ENCODE measurements at regions not wholly inside any gene's neighbourhood (a gene's known extent, or its start where the extent isn't known, plus 50 kb on each side); places are given as distances from the start of the nearest gene placed in this dataset.

- no peak overlapping the region for H3K4me3 ChIP-seq (ENCODE audit: low read depth, low read length)
- no peak for DNase-seq (ENCODE audit: low read depth)
- TF ChIP-seq, protein P1, sequence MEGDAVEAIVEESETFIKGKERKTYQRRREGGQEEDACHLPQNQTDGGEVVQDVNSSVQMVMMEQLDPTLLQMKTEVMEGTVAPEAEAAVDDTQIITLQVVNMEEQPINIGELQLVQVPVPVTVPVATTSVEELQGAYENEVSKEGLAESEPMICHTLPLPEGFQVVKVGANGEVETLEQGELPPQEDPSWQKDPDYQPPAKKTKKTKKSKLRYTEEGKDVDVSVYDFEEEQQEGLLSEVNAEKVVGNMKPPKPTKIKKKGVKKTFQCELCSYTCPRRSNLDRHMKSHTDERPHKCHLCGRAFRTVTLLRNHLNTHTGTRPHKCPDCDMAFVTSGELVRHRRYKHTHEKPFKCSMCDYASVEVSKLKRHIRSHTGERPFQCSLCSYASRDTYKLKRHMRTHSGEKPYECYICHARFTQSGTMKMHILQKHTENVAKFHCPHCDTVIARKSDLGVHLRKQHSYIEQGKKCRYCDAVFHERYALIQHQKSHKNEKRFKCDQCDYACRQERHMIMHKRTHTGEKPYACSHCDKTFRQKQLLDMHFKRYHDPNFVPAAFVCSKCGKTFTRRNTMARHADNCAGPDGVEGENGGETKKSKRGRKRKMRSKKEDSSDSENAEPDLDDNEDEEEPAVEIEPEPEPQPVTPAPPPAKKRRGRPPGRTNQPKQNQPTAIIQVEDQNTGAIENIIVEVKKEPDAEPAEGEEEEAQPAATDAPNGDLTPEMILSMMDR (IDR thresholded peaks at IDR 0.05; ENCODE audit: insufficient read depth, low read depth, low read length): no peak
Measured at GRCh38 chr17:13087802-13088201, 70.0 kb upstream of the ELAC2 start.

DNA sequence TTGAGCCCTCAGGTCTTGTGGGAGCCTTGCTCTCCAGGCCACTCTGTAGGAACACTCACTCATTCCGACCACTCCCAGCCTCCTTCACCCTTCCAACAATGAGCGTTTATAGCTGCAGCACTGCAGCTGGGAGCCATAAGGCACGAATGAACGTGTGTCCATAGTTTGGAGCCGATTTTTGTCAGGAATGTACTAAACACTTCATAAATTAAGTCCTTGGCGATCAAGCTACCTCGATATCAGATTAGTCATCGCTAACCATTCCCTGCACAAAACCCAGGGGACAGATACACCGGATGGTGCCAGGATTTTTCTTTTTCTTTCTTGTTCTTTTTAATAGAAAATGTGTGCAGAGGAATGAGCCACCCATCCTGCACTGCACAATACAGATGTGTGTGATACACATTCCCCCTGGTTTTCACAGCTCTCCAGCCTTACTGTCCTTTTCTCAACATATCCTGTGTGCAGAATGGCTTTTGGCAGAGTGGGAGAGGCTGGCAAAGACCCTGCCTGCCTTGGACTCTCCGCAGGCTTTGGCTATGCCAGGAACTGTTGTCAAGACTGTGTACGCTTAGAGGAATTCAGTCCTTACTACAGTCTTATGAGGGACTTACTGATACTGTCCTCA lies 68.4 kb upstream of the ELAC2 start:
- no peak overlapping the region for H3K4me3 ChIP-seq (ENCODE audit: low read depth, low read length)
- TF ChIP-seq, protein P1 (IDR thresholded peaks at IDR 0.05; ENCODE audit: insufficient read depth, low read depth, low read length): no peak

GRCh38 chr17:13085578-13085977 lies 67.8 kb upstream of the ELAC2 start:
- H3K4me3 ChIP-seq (ENCODE audit: low read depth, low read length): no peak overlapping the region
- no peak for DNase-seq (ENCODE audit: low read depth)
- TF ChIP-seq, protein P1 (IDR thresholded peaks at IDR 0.05; ENCODE audit: insufficient read depth, low read depth, low read length): no peak

More for the DNA sequence above, 68.4 kb upstream of the ELAC2 start:
- no peak for DNase-seq (ENCODE audit: low read depth)

DNA sequence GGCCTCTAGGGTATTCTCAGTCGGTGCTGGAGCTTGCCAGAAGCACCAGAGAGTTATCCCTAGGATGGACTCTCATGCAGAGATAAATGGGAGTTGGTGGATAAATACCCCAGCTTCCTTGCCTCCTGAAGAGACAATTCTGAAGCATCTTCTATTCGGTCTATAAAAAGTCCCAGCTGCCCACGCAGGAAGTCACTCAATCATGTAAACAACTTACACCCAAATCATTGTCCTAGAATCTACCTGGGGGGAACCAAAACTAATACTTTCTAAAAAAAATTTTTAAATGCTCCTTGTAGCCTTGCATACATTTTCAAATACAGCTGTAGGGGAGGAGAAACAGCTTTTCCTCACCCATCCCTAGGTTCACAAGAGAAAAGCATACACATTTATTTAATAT lies 66.6 kb upstream of the ELAC2 start:
- H3K4me3 ChIP-seq (ENCODE audit: low read depth, low read length): no peak overlapping the region
- TF ChIP-seq, protein P1 (IDR thresholded peaks at IDR 0.05; ENCODE audit: insufficient read depth, low read depth, low read length): no peak
- DNase-seq (ENCODE audit: low read depth): no peak

DNA sequence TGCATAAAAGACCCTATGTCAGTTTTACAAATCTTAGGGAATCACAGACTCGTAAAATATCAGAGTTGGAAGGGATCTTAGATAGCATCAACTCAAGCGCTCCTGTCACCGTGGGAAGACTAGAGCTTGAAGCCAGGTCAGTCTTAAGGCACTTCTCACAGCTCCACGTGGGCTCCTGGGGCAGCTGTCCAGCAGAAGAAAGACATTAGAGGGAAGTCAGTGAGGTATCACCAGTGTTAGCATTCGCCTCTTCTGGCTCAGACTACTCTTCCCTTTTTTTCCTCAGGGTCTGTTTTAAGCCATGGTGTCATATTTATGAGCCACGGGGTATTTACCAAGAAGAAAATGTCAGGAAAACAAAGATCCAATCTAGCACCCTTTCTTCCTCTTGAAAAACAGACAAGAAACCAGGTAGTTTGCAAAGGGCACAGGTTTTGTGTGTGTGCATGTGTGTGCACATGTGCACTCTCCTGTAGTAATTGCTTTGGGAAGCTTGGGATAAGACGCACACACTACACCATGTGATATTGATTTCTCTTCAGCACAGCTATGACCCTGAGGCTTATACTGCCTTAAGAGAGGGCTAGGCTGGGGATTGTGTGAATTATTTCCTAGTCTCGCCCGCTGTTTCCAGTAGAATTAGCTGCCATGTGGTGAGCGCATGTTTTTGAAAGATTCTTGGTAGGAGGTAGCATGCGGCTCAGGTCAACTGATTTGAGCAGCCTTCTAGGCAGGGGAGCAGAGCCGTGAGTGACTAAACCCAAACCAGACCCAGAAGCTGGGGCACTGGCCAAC lies 61.0 kb upstream of the ELAC2 start:
- TF ChIP-seq, protein P1 (IDR thresholded peaks at IDR 0.05; ENCODE audit: insufficient read depth, low read depth, low read length): no peak
- DNase-seq (ENCODE audit: low read depth): no peak
- no peak overlapping the region for H3K4me3 ChIP-seq (ENCODE audit: low read depth, low read length)

GRCh38 chr17:13076905-13077304 lies 59.1 kb upstream of the ELAC2 start:
- TF ChIP-seq, protein P1 (IDR thresholded peaks at IDR 0.05; ENCODE audit: insufficient read depth, low read depth, low read length): no peak
- no peak overlapping the region for H3K4me3 ChIP-seq (ENCODE audit: low read depth, low read length)
- DNase-seq (ENCODE audit: low read depth): no peak
